D721Med (cell line): ENCODE measurements at regions not wholly inside any gene's neighbourhood (a gene's known extent, or its start where the extent isn't known, plus 50 kb on each side); places are given as distances from the start of the nearest gene placed in this dataset.

Experiments used
- DNase-seq: peaks from one replicate; pipeline ENCODE4 v3.0.0; 2011; ENCODE audit warnings: low spot score; ENCODE audit not compliant: insufficient read length
- FAIRE-seq: peaks from 2 replicates; lab custom pipeline; 2011; peaks lifted over from hg19 to GRCh38; lab: Jason Lieb, UNC
- CTCF ChIP-seq: IDR thresholded peaks from 2 replicates; pipeline ENCODE4 v1.5.1; 2012; ENCODE audit warnings: mild to moderate bottlenecking, control low read depth; ENCODE audit not compliant: insufficient read depth; ENCODE audit errors: missing control alignments

- TF ChIP-seq CTCF, result no peak
- FAIRE-seq (no peak), DNase-seq (no peak)
These were observed 112.7 kb upstream of the SPRY4 start for GRCh38 chr5:142437563-142437962.

DNA sequence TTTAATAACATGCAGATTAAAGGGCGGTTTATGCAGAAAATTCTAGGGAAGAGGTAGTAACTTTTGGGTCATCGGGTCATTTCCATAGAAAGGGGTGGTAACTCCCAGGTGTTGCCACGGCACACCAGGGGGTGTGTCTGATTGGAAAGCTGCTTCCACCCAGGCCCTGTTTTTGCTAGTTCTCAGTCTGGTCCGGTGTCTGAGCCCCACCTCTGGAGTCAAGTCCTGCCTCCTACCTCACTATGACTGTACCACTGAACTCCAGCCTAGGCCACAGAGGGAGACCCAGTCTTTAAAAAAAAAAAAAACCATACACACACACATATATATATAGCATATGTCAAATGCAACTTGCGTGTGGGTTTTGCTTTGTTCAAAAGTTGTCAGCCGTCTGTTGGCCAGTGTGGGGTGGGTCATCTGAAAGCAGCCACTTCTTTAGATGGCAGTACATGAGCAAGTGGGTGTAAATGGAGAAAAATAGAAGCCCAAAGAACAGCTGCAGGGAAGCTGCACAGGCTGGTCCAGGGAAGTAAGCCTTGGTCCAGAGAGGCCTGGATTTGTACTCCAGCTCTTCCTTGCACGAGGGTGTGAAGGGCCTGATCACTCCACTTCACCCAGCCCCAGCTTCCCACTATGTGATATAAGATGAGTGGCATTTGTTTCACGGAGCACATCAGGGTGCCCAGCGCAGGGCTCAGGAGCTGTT lies 110.7 kb upstream of the SPRY4 start:
- TF ChIP-seq CTCF, result no peak
- no peak for FAIRE-seq
- no peak for DNase-seq

DNA sequence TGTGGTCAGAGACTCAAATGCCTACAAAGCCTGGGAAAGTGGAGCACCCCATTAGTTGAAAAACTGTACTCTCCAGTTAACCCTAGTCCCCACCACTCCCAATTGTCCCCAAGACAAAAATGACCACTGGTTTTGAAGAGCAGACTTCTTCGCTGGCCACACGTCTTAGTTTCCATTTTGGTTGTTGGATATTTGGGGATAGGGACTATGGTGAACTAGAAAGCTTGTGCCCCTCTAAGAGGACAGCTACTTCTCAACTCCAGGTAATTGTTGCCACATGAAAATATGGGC lies 109.4 kb upstream of the SPRY4 start:
- DNase-seq (no peak), FAIRE-seq (no peak)
- no peak for TF ChIP-seq CTCF

DNA sequence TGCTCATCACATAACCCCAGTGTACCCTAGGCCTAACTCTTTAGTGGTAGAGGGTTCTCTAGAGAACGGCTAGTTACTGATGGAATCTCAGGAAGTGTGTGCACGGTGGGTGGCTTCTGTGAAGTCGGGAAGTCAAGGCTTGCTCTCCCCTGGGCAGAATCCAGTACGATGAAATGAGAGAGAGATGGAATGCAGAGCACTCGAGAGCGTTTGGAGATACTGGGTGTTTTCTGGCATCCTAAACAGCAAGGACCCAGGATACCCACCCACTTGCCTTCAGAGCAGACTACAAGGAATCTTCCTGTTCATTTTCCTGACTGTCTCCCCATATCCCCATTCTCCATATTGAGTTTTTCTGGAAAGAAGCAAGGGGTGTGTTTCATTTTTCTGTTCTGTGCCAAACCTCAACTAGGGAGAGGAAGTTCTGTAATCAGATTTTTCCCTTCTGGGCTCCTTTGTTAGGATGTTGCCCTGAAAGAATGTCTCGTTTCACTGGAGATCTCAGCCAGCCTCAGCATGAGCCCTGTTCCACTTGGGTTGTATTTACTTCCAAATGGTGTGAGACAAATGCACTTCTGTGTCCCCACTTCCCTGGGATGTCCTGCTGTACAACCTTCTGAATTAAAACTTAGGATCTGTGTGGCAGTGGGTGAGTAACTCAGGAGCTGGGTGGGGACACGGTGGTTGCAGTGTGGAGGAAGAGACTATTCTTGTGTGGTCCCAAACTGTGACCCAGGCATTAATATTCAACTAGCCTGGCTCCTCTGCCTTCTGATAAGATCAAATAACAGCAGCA lies 108.9 kb upstream of the SPRY4 start:
- FAIRE-seq, result no peak
- TF ChIP-seq CTCF, result no peak
- DNase-seq, result no peak

DNA sequence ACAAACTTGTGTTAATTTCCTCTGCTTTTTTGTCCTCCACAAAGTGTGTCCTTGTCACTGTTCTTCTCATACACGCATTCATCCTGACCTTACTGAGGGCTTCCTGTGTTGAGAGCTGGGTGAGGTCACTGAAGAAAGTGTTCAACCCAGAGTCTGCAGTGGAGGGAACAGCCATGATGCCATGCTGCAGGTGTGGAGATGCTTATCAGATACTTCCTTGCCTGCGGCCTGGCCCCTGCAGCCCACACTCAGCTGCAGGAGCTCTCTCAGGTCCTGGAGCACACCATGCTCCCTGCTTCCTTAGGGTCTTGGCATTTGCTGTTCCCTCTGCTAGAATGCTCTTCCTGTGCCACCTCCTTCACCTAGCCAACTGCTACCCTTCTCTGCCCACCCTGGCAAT lies 108.1 kb upstream of the SPRY4 start:
- DNase-seq (no peak), FAIRE-seq (no peak)
- no peak for TF ChIP-seq CTCF

DNA sequence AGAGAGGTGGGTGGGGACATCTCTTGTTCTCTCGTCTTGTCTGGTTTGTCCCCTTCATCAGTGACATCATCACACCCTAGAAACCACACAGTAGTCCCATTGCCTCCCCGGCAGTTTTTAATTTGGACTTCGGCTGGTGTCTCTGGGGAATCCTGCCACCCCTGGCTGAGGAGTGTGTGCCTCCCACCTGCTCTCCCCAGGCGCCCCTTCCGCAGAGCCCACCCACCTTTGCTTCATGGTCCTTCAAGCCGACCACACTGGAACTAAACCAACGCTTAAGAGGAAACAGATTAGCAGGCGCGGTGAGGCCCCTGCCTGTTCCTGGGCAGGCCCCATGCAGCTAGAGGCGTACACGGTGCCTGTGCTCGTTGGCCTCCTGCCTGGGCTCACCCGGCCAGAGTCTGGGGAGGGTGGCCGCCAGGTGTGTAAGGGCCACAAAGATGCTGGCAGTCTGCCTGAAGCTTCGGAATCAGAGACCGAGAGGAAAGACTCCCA lies 107.6 kb upstream of the SPRY4 start:
- FAIRE-seq (no peak), DNase-seq (no peak)
- no peak for TF ChIP-seq CTCF
